T-cell (primary cell): ENCODE measurements at regions not wholly inside any gene's neighbourhood (a gene's known extent, or its start where the extent isn't known, plus 50 kb on each side); places are given as distances from the start of the nearest gene placed in this dataset.

Source experiments
- ATAC-seq, 4 experiments: fragments of 200-7000 bp in 3 of 4; fragments of 150-1000 bp in 1 of 4; cut with Tn5 transposase; replicated peaks in 1 of 4; 1 replicate in 3 of 4; 2 replicates in 1 of 4; pipeline ENCODE4 v1.10.0; 2021; ENCODE audit warnings: moderate library complexity in 3 of 4, mild to moderate bottlenecking in 2 of 4, moderate number of reproducible peaks in 1 of 4
- CTCF ChIA-PET, 2 donors: fragments of 300-600 bp; sonication (Branson Sonifier 250); formaldehyde crosslinking; loops; one replicate each; lab custom pipeline; 2022; ENCODE audit warnings: antibody characterized with exemption in 2 of 2; lab: Charles Lee
- POLR2A ChIA-PET, 2 donors: fragments of 300-600 bp; sonication (Branson Sonifier 250); formaldehyde crosslinking; loops; one replicate each; lab custom pipeline; 2022; ENCODE audit warnings: antibody characterized with exemption in 2 of 2; lab: Charles Lee
- DNase-seq, 35 experiments: peaks; one replicate each; pipeline versions ENCODE4 v3.0.0 to v3.0.0-alpha.2; 2013 to 2023
- H3K27ac ChIP-seq: one replicate; pipeline ENCODE4 v1.5.1; 2013; ENCODE audit warnings: low read length
- H3K27me3 ChIP-seq, 2 experiments: replicated peaks in 1 of 2; 1 replicate in 1 of 2; 2 replicates in 1 of 2; pipeline versions ENCODE4 v1.6.1 to v1.7.0; 2013; ENCODE audit warnings: low read length in 1 of 2, mixed read lengths in 1 of 2; ENCODE audit not compliant: control insufficient read depth in 2 of 2, insufficient read depth in 2 of 2; ENCODE audit errors: extremely low read depth in 1 of 2
- H3K36me3 ChIP-seq, 2 donors: 1 replicate in 1 of 2; 2 replicates in 1 of 2; pipeline versions ENCODE4 v1.6.1 to v1.7.0; 2013; ENCODE audit warnings: low read length in 1 of 2; ENCODE audit not compliant: control insufficient read depth in 2 of 2, insufficient read depth in 1 of 2; ENCODE audit errors: extremely low read depth in 1 of 2
- H3K4me1 ChIP-seq, 2 experiments: 1 replicate in 1 of 2; 2 replicates in 1 of 2; pipeline versions ENCODE4 v1.6.1 to v1.7.0; 2013; ENCODE audit warnings: low read length in 2 of 2, mixed read lengths in 1 of 2; ENCODE audit not compliant: insufficient read depth in 2 of 2, control insufficient read depth in 1 of 2; ENCODE audit errors: extremely low read depth in 1 of 2
- H3K4me3 ChIP-seq, 2 donors: 1 replicate in 1 of 2; 2 replicates in 1 of 2; pipeline versions ENCODE4 v1.5.1 to v1.7.0; 2013; ENCODE audit warnings: mild to moderate bottlenecking in 2 of 2, low read length in 1 of 2, moderate library complexity in 1 of 2; ENCODE audit not compliant: control insufficient read depth in 1 of 2; ENCODE audit errors: extremely low read depth in 1 of 2
- H3K9me3 ChIP-seq: 2 replicates; pipeline ENCODE4 v1.7.0; 2013
- H3K27ac Mint-ChIP-seq, 2 donors: one replicate each; pipeline ENCODE4 v1.8.0; 2020 to 2021; ENCODE audit warnings: mild to moderate bottlenecking in 2 of 2, mixed read lengths in 2 of 2
- H3K27me3 Mint-ChIP-seq, 2 donors: one replicate each; pipeline ENCODE4 v1.8.0; 2021 to 2022; ENCODE audit warnings: mixed read lengths in 2 of 2
- H3K36me3 Mint-ChIP-seq: one replicate; pipeline ENCODE4 v1.8.0; 2021; ENCODE audit warnings: mixed read lengths
- H3K4me1 Mint-ChIP-seq, 3 donors: one replicate each; pipeline ENCODE4 v1.8.0; 2020 to 2022; ENCODE audit warnings: mixed read lengths in 3 of 3, mild to moderate bottlenecking in 1 of 3
- H3K4me3 Mint-ChIP-seq, 3 donors: one replicate each; pipeline ENCODE4 v1.8.0; 2020 to 2022; ENCODE audit warnings: mild to moderate bottlenecking in 3 of 3, mixed read lengths in 3 of 3, moderate library complexity in 3 of 3
- H3K9me3 Mint-ChIP-seq, 3 donors: one replicate each; pipeline ENCODE4 v1.8.0; 2020 to 2022; ENCODE audit warnings: mixed read lengths in 3 of 3
- WGBS: methylation state at CpG from one replicate; pipeline ENCODE4 v1.1.5; 2013; ENCODE audit warnings: missing lambda C conversion rate; ENCODE audit not compliant: insufficient coverage; 5-methylcytosine and 5-hydroxymethylcytosine counted together

- Mint-ChIP-seq H3K4me3 (no peak overlapping the region), H3K27me3 (no peaks in the 10 kb centered on the region), H3K27ac (no peak overlapping the region), H3K9me3 (no peaks in the 10 kb centered on the region), H3K4me1 (no peaks in the 10 kb centered on the region), H3K36me3 (no peaks in the 10 kb centered on the region)
- no peak for ATAC-seq
- CTCF ChIA-PET = no interaction called here
- Histone ChIP-seq H3K4me1 (no peaks in the 10 kb centered on the region), H3K27ac (no peak overlapping the region), H3K36me3 (no peaks in the 10 kb centered on the region), H3K27me3 (no peaks in the 10 kb centered on the region), H3K4me3 (no peak overlapping the region), H3K9me3 (no peaks in the 10 kb centered on the region)
- no CpG with 5 or more reads among the region's 3 CpGs for WGBS
- POLR2A ChIA-PET = no interaction called here
- no peak for DNase-seq
Measured at GRCh38 chr4:12957108-12957507, 527.0 kb downstream of the RAB28 start.

GRCh38 chr4:12956026-12956425, 528.1 kb downstream of the RAB28 start:
- Mint-ChIP-seq H3K4me1 (no peaks in the 10 kb centered on the region), H3K9me3 (no peaks in the 10 kb centered on the region), H3K27me3 (no peaks in the 10 kb centered on the region), H3K4me3 (no peak overlapping the region), H3K36me3 (no peaks in the 10 kb centered on the region), H3K27ac (no peak overlapping the region)
- Histone ChIP-seq H3K27me3 (no peaks in the 10 kb centered on the region), H3K36me3 (no peaks in the 10 kb centered on the region), H3K4me3 (no peak overlapping the region), H3K9me3 (no peaks in the 10 kb centered on the region), H3K27ac (no peak overlapping the region), H3K4me1 (no peaks in the 10 kb centered on the region)
- ChIA-PET CTCF (no interaction called here), POLR2A (no interaction called here)
- DNase-seq (no peak), ATAC-seq (no peak)
- no CpG with 5 or more reads among the region's 2 CpGs for WGBS

GRCh38 chr4:12949719-12950490, 534.2 kb downstream of the RAB28 start:
- no peaks in the 10 kb centered on the region for H3K27me3 ChIP-seq
- Mint-ChIP-seq H3K4me1 (no peaks in the 10 kb centered on the region), H3K27ac (no peak overlapping the region), H3K4me3 (no peak overlapping the region), H3K9me3 (no peaks in the 10 kb centered on the region), H3K36me3 (no peaks in the 10 kb centered on the region), H3K27me3 (no peaks in the 10 kb centered on the region)
- no peaks in the 10 kb centered on the region for H3K36me3 ChIP-seq
- DNase-seq = no peak
- H3K9me3 ChIP-seq = no peaks in the 10 kb centered on the region
- POLR2A ChIA-PET = no interaction called here
- H3K4me1 ChIP-seq = no peaks in the 10 kb centered on the region
- no peak overlapping the region for H3K27ac ChIP-seq
- CTCF ChIA-PET = interaction anchor here in 1 of 2 donors (0.6 kb wide), 1 partner anchor 217 kb away, joined by 14 read pairs; no protein-coding TSS in a partner anchor
- H3K4me3 ChIP-seq = no peak overlapping the region
- ATAC-seq = no peak
- WGBS = no CpG with 5 or more reads among the region's 3 CpGs

- 90% methylated on average over 3 of the region's 4 CpGs for WGBS
- Mint-ChIP-seq H3K27ac (no peak overlapping the region), H3K9me3 (peaks cover 0 to 6% (median 0%) of the 10 kb centered on the region in 3 donors), H3K4me3 (no peak overlapping the region), H3K27me3 (no peaks in the 10 kb centered on the region), H3K4me1 (no peaks in the 10 kb centered on the region), H3K36me3 (no peaks in the 10 kb centered on the region)
- Histone ChIP-seq H3K36me3 (no peaks in the 10 kb centered on the region), H3K4me3 (no peak overlapping the region), H3K4me1 (no peaks in the 10 kb centered on the region), H3K27me3 (no peaks in the 10 kb centered on the region), H3K9me3 (no peaks in the 10 kb centered on the region), H3K27ac (no peak overlapping the region)
- POLR2A ChIA-PET = no interaction called here
- DNase-seq (no peak), ATAC-seq (no peak)
- CTCF ChIA-PET = no interaction called here
Measured at GRCh38 chr4:12943069-12943468, 541.1 kb downstream of the RAB28 start.

GRCh38 chr4:12933760-12934221, 550.3 kb downstream of the RAB28 start:
- H3K27me3 Mint-ChIP-seq = no peaks in the 10 kb centered on the region
- no peaks in the 10 kb centered on the region for H3K27me3 ChIP-seq
- H3K9me3 ChIP-seq = no peaks in the 10 kb centered on the region
- no peak overlapping the region for H3K27ac ChIP-seq
- H3K4me1 Mint-ChIP-seq = no peaks in the 10 kb centered on the region
- CTCF ChIA-PET = no interaction called here
- no peaks in the 10 kb centered on the region for H3K36me3 Mint-ChIP-seq
- H3K4me3 Mint-ChIP-seq = no peak overlapping the region
- H3K9me3 Mint-ChIP-seq = peaks cover 2 to 12% (median 5%) of the 10 kb centered on the region in 3 donors
- H3K4me3 ChIP-seq = no peak overlapping the region
- H3K27ac Mint-ChIP-seq = no peak overlapping the region
- POLR2A ChIA-PET = no interaction called here
- ATAC-seq (no peak), DNase-seq (no peak)
- no peaks in the 10 kb centered on the region for H3K4me1 ChIP-seq
- no peaks in the 10 kb centered on the region for H3K36me3 ChIP-seq

GRCh38 chr4:12932203-12932788, 551.8 kb downstream of the RAB28 start:
- no peaks in the 10 kb centered on the region for H3K27me3 ChIP-seq
- Mint-ChIP-seq H3K27ac (no peak overlapping the region), H3K27me3 (no peaks in the 10 kb centered on the region), H3K9me3 (peaks cover 2 to 17% (median 5%) of the 10 kb centered on the region in 3 donors), H3K36me3 (no peaks in the 10 kb centered on the region), H3K4me1 (no peaks in the 10 kb centered on the region), H3K4me3 (no peak overlapping the region)
- H3K27ac ChIP-seq = no peak overlapping the region
- no peak for DNase-seq
- no peaks in the 10 kb centered on the region for H3K36me3 ChIP-seq
- H3K4me3 ChIP-seq = no peak overlapping the region
- H3K4me1 ChIP-seq = no peaks in the 10 kb centered on the region
- CTCF ChIA-PET = no interaction called here
- H3K9me3 ChIP-seq = no peaks in the 10 kb centered on the region
- WGBS = 48% methylated on average over 2 of the region's 4 CpGs
- no peak for ATAC-seq
- POLR2A ChIA-PET = interaction anchor here in 1 of 2 donors (0.6 kb wide), 1 partner anchor 20 kb away, joined by 3 read pairs; no protein-coding TSS in a partner anchor
